WTC11 (cell line): ENCODE measurements at regions not wholly inside any gene's neighbourhood (a gene's known extent, or its start where the extent isn't known, plus 50 kb on each side); places are given as distances from the start of the nearest gene placed in this dataset.

ENCODE experiments used
- EMX1 ChIP-seq: fragments of 250-450 bp; sonication (Bioruptor Pico); IDR thresholded peaks from 2 replicates; pipeline ENCODE4 v1.8.0; 2021; ENCODE audit warnings: mild to moderate bottlenecking
- FOXP4 ChIP-seq: sonication (generic); formaldehyde crosslinking; IDR thresholded peaks from 2 replicates; pipeline ENCODE4 v1.8.0; 2022; ENCODE audit warnings: mild to moderate bottlenecking, missing genetic modification reagents
- GABPB1 ChIP-seq: sonication (generic); formaldehyde crosslinking; IDR thresholded peaks from 2 replicates; pipeline ENCODE4 v1.8.1; 2023; ENCODE audit warnings: mild to moderate bottlenecking, missing genetic modification reagents
- NR2C2 ChIP-seq: sonication (generic); formaldehyde crosslinking; IDR thresholded peaks from 2 replicates; pipeline ENCODE4 v1.8.0; 2022; ENCODE audit warnings: mild to moderate bottlenecking, missing genetic modification reagents
- TEAD4 ChIP-seq: sonication (generic); formaldehyde crosslinking; IDR thresholded peaks from 2 replicates; pipeline ENCODE4 v1.8.0; 2022; ENCODE audit warnings: mild to moderate bottlenecking, missing genetic modification reagents
- TF ChIP-seq, protein P1 (sequence below): sonication (generic); formaldehyde crosslinking; conservative IDR thresholded peaks from 2 replicates; pipeline ENCODE4 v1.8.1; 2023; ENCODE audit warnings: mild to moderate bottlenecking, low read depth, missing genetic modification reagents, moderate library complexity

DNA sequence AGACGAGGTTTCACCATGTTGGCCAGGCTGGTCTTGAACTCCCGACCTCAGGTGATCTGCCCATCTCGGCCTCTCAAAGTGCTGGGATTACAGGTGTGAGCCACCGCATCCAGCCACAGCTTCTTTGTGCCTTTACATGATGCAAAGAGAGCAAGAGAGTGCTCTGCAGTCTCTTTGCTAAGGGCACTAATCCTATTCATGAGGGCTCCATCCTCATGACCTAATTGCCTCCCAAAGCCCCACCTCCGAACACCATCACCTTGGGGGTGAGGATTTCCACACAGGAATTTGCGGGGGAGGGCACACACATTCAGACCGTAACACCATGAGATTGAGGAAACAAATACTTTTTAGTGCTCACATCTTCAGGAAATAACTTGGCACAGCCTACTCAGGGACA is 91.8 kb downstream of the PDCL3 start:
- no peak for TF ChIP-seq TEAD4
- TF ChIP-seq FOXP4 (CRISPR knock-in tag), result no peak
- TF ChIP-seq GABPB1 (CRISPR knock-in tag), result no peak
- no peak for TF ChIP-seq EMX1 (CRISPR knock-in tag)
- no peak for TF ChIP-seq NR2C2
- TF ChIP-seq, protein P1, sequence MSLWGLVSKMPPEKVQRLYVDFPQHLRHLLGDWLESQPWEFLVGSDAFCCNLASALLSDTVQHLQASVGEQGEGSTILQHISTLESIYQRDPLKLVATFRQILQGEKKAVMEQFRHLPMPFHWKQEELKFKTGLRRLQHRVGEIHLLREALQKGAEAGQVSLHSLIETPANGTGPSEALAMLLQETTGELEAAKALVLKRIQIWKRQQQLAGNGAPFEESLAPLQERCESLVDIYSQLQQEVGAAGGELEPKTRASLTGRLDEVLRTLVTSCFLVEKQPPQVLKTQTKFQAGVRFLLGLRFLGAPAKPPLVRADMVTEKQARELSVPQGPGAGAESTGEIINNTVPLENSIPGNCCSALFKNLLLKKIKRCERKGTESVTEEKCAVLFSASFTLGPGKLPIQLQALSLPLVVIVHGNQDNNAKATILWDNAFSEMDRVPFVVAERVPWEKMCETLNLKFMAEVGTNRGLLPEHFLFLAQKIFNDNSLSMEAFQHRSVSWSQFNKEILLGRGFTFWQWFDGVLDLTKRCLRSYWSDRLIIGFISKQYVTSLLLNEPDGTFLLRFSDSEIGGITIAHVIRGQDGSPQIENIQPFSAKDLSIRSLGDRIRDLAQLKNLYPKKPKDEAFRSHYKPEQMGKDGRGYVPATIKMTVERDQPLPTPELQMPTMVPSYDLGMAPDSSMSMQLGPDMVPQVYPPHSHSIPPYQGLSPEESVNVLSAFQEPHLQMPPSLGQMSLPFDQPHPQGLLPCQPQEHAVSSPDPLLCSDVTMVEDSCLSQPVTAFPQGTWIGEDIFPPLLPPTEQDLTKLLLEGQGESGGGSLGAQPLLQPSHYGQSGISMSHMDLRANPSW (CRISPR knock-in tag), result no peak
